DMS153 (cell line): ENCODE measurements at regions not wholly inside any gene's neighbourhood (a gene's known extent, or its start where the extent isn't known, plus 50 kb on each side); places are given as distances from the start of the nearest gene placed in this dataset.
"Not testable (repeated sequence)": the region's sequence is repeated elsewhere in the genome, so short reads cannot be mapped to it uniquely, and the experiment has no call there.

Experiments used
- DNase-seq: peaks from one replicate; lab custom pipeline; 2025; lab: John Stamatoyannopoulos, UW

DNA sequence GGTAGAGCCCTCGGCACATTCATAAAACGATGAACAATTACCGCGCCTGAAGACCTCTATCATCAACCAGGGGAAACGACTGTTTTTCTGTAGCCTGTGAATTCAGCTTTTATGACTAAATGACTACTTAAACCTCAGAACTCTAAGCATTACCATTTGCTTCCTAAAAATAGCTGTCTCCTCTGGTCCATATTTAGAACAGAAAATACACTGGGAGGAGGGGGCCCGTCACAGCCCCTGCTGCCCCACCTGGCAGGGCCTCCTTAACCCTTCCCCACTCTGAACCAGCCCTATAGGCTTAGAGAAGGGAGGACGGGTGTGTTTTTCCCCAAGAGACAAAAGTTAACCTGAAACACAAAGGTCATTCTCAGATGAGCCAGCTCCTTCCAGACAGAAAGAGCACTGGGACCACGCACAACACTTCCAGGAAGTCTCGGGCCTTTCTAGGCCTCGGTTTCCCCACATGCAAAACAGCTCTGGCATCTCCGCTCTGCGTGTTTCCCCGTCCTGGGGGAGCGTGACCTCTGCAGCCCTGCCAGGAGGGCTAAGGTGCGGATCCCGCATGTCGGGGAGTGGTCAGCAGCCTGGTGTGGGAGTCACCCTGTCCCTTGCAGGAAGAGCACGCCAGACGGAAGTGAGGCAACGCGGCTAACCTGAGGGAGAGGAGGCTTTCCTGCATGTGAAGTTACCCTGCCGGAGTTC lies 193.9 kb downstream of the DLL1 start:
- no peak for DNase-seq

DNA sequence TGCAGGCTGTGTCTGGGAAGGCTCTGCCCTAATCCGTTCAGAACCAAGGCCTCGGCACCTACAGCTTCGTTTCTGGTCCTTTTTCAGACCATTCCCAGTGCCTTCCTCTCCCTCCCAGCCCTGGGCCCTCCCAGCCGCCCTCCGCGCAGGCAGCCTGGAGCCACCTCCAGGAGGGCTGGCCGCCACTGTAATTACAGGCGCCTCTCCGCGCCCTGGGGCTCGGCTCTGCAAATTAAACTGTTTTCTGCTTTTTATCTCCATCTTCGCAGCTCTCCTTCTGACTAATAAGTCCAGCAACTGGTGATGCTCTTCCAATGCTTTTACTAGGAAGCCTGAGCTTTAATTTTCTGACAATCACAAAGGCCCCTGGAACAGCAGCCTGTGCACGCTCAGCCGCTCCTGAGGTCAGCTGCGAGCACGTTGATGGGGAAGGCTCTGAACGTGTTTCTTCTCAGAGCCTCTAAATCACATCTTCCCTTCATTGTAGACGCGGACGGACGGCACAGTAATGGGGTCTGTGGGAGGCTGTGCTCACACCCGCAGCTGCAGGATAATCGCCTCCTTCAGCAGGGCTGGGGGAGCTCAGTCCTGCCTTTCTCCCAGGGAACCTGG lies 194.6 kb downstream of the DLL1 start:
- no peak for DNase-seq

DNA sequence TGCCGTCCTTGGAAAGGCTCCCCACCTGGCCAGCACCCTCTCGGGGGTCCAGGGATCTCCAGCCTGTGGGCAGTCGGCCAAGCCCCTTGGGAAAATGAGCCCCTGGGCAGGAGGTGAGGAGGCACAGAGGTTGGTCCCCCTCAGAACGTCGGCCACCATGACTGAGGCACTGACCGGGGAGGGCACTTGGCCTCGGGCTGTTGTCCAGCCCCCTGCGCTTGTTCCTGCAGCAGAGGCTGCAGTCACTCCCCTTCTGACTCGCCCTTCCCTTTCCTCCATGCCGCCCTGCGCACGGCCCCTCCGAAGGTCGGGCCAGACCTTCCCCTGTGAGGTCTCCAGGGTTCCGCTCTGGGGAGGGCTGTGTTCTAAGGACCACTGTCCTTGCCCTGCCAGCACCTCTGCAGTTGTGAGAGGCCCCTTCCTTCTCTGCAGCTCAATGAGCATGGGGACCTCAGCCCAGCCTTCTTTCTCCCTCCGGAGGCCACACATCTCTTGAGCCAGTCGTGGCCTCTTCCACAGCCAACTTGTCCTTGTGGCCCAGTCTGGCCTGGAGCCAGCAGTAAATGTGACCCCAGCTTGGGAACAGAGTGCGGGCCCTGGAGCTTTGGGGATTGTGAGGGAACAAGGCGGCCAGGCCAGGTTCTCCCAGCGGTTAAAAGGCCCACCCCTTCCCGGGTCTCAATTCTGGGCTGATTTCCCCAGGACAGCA lies 195.5 kb downstream of the DLL1 start:
- no peak for DNase-seq

DNA sequence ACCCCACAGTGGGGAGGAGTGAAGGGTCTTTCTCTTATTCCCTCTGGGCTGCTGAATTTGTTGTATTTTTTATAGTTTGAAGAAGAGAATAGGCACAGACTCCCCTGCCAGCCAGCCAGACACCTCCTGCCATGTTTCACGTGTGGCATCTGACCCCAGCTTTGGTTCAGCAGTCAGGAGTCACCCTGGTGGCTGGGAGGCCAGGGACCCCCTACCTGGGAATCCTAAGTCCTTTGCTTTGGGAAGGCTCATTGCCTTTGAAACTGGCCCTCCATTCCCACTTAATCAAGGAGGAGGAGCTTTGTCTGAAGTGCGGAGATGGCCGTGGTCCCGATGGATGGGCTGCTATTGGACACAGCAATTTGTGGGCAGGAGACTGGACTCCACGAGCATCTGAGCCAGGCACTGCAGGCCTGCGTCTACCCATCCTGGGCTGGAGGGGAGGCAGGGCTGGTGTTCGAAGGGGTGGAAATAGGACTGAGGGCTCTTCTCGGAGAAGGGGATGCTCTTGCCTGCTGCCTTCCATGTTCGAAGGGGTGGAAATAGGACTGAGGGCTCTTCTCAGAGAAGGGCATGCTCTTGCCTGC lies 196.1 kb downstream of the DLL1 start:
- DNase-seq = no peak

DNA sequence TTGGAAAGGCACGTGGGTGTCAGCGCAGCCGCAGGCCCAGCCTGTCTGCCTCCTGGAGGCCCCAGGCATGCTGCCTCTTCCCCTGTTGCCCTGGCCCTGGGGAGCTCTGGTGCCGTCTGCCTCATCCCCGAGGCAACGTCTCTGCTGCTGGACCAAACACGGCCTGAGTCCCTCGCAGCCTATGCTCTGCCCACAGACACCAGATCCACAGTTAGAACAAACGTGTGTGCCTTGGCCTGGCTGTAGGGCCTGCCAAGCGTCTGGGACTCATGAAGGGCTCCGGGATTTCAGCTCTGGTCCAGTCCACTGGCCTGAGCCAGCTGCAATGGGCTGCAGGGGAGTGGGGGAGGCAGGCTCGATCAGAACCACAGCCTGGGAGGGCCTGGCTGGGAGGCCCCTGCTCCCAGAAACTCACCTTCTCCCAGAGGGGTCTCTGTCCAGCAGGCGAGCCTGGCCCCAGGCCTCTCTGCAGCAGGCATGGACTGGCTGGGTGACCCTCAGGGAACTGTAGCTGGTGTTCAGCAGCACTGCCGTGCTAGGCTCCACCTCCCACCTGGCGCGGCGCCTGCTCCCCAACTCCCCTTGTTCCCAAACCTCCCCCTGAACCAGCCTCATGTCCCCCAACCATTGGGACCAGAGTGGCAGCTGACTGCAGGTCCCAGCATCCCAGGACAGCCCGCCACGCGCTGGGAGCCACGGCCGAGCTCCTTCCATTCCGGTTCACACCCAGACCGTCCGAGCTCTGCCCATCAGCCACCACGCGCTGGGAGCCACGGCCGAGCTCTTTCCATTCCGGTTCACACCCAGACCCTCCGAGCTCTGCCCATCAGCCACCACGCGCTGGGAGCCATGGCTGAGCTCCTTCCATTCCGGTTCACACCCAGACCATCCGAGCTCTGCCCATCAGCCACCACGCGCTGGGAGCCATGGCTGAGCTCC lies 197.0 kb downstream of the DLL1 start:
- DNase-seq = no peak

DNA sequence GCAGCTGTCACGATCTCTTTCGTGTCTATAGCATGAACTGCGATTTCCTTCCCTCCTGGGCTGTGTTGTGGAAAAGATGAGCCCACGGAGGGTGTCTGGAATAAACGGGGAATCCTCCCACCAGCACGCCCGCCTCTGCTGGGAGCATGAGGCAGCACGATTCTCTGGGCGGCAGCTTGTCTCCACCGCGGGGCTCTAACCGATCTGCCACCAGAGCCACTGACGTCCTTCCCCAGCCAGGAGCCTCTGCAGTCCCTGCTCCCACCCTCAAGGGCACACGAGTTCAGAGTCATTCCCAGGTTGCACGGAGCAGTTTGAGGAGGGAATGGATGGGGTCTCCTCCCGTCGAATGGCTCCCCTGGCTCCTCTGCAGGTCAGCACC lies 197.6 kb downstream of the DLL1 start:
- DNase-seq = no peak

DNA sequence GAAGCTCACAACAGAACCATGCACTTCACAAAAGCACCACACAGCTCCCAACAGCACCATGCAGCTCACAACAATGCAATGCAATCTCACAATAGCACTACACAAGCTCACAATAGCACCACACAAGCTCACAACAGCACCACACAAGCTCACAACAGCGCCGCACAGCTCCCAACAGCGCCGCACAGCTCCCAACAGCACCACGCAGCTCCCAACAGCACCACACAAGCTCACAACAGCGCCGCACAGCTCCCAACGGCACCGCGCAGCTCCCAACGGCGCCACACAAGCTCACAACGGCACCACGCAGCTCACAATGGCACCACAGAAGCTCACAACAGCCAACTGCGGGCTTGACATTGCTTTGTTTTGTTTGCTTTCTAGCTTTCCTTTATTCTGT lies 198.1 kb downstream of the DLL1 start:
- no peak for DNase-seq

DNA sequence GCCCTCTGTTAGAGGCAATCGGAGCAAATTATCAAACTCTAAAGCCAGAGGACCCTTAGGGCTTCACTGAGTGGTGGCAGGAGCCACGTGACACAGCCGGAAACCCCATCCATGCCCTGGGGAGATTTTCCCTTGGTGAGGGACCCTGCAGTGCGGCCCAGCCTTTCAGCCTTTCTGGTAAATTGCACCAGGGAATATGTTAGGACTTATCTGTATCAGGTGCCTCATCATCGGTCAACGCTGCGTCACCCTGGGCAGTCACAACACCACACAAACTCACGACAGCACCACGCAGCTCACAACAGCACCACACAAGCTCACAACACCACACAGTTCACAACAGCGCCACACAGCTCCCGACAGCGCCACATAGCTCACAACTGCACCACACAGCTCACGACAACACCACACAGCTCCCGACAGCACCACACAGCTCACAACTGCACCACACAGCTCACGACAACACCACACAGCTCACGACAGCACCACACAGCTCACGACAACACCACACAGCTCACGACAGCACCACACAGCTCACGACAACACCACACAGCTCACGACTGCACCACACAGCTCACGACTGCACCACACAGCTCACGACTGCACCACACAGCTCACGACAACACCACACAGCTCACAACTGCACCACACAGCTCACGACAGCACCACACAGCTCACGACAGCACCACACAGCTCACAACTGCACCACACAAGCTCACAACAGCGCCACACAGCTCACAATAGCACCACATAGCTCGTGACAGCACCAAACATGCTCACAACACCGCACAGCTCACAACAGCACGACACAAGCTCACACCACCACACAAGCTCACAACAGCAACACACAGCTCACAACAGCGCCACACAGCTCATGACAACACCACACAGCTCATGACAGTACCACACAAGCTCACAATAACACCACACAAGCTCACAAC lies 199.0 kb downstream of the DLL1 start:
- no peak for DNase-seq

DNA sequence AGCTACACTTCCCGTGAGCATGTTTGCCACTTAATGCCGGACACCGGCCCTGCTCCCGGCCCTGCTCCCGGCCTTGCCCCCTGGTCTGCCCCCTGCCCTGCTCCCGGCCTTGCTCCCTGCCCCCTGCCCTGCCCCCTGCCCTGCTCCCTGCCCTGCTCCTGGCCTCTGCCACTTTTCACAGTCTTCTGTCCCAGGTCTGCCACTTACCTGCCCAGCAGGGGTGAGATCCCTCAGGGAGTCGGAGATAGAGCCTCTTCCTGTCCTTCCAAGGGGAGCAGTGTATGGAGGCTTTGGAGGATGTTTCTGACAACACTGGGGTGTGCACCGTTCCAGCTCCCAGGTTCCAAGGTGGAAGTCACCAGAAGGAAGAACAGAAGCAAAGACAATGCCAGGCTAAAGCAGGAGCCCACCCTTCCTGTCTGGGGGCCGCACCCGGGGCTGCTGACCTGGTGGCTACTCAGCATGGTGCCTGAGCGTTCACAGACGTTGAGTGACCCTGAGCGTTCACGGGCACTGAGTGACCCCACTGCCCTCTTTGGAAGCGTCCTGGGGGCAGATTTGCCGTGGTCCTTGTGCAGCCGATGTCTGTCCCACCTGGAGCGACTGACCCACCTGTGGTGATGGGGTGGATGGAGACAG lies 199.8 kb downstream of the DLL1 start:
- no peak for DNase-seq

DNA sequence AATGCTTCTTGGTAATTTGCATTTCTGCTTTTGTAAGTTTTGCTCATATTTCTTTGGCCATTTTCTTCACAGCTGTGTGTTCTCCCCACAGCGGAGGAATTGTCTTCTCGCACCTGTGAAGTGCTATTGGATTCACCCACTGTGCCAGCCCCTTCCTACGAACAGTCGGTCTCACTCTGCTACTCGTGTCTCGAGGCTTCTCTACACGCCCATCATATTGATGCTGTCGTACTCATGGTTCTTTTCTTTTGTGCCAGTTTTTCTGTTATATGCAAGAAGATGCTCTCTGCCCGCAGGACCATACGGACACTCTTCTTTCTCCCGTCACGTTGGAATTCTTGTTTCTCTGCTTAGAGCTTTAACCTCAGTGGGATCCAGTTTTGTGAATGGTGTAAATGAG lies 200.3 kb downstream of the DLL1 start:
- no peak for DNase-seq

DNA sequence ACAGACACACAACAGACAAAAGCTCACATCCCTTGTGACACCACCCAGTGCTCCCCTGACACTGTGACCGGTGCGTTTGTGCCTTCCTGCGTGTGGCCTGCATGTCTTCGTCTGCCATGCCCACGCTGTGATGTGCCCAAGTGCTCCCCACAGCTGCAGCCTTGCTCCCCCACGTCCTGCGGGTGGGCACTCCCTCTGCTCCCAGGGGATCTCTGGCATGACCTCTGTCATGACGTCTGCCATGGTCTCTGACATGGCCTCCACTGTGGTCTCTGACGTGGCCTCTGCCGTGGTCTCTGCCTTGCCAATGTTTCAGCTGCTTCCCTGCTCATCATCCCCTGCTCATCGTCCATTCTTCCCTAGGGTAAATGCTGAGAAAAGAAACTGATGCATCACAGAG lies 200.9 kb downstream of the DLL1 start:
- no peak for DNase-seq

DNA sequence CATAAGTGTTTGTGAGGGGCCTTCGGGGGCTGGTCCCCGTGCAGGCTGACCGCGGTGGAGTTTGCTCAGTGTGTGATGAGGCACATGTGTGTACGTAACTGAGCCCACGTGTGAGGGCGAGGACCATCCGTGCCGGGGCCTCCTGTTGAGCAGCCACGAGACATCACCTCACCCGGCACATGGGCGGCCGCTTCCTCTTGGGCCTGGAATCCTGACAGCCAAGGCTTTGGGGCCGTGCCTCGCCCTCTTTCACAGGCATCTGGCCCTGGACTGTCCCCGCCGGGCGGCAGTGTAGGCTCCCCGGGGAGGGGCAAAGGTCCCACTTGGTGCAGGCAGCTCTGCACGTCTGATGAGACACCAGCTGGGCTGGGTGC lies 202.3 kb downstream of the DLL1 start:
- no peak for DNase-seq

DNA sequence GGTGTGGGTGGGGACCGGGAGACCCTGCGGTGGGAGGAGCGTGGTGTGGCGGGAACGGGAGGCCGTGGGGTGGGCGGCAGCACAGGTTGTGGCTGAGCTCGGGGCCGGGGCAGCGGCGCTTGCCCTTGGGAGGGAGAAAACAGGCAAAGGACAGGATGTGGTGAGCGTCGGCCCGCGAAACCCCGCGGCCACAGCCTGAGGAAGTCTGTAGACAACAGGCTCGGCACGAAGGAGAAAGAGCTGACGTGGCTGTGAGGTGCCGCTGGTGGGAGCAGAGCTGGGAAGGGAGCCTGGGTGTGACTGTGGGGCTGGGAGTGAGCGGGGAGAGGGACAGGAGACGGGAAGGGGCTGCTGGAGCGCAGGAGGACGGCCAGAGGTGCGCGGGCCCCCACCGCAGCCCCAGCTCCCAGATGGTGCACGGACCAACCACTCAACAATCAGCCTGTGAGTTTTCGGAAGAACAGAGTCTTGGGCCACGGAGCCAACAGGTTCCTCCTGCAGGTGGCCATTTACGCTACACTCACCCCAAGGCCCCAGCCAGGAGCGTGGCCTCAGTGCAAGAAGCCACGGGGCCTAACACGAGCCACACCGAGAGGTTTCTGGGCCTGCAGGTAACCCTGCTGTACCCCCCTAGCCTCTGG lies 202.8 kb downstream of the DLL1 start:
- no peak for DNase-seq

DNA sequence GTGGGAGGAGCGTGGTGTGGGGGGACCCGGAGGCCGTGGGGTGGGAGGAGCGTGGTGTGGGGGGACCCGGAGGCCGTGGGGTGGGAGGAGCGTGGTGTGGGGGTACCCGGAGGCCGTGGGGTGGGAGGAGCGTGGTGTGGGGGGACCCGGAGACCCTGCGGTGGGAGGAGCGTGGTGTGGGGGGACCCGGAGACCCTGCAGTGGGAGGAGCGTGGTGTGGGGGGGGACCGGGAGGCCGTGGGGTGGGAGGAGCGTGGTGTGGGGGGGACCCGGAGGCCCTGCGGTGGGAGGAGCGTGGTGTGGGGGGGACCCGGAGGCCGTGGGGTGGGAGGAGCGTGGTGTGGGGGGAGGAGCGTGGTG lies 203.5 kb downstream of the DLL1 start:
- DNase-seq = not testable (repeated sequence)

DNA sequence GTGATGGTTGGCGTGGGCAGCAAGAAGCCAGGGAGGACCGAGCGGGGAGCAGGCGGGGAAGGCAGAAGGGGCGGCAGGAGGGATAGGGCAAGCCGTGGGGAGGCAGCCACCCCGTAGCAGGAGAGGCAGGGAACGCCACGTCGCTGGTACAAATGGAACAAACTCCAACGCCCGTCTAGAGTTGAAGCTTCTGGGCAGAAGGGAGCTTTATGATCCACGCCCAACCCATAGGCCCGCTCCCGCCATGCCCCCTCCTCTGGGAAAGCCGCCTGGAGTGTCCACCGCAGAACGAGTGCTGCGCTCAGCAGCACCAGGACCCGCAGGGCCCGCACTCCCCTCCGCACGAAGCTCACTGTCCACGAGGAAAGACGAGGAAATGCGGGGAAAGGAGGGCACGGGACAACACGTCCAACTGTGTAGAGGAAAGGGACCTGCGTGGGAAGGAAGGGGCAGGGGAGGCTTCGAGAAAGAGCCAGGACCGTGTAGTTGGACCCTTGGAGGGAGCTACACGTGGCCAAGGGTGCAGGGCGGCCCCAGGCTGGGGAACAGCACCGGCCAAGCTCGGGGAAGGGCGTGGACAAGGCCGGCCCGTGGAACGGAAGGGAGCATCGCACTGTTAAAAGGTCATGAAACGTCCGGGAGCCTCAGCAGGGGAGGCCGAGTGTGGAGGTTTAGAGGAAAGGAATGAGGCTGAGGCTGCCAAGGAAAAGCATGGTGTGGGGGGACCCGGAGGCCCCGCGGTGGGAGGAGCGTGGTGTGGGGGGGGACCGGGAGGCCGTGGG lies 204.0 kb downstream of the DLL1 start:
- no peak for DNase-seq

DNA sequence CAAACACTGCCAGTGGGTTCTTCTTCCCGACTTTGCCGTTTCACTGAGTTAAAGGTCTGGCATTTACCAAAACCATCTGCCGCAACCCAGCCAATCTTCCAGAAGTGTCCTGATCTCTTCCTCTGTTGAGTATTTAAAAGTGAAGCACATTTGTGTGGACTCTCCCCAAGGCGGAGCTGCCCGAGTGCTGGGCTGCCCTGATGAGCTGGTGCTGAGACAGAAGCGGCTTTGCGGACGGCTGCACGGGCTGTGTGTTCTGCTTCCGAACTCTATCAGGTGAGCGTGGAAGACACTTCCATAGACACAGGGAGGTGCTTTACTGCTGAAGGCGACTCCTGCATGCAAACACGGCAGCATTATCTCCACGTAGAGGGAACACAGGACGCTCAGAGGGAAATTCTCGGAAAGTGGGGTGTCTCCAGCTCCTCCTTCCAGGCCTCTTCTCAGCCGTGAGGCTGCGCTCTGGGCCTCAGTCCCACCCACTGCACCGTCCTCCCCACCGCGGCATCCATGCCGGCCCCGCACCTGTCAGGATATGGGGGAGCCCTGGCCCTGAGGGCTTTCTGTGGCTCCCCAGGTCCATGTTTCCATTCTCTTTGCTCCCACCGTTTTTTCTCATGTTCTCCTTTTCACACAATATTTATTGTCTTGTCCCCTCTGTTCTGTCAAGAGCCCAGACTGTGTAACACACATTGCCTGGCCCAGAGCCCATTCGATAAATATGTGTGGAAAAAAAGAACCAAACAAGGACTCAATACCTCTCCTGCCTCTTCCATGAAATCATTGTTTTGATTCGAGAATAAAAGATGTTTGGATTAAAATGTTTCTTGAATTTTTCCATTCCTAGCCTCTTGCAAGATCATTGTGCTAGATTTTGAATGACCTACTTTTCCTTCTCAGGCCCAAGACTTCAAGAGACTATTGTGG lies 205.1 kb downstream of the DLL1 start:
- no peak for DNase-seq

DNA sequence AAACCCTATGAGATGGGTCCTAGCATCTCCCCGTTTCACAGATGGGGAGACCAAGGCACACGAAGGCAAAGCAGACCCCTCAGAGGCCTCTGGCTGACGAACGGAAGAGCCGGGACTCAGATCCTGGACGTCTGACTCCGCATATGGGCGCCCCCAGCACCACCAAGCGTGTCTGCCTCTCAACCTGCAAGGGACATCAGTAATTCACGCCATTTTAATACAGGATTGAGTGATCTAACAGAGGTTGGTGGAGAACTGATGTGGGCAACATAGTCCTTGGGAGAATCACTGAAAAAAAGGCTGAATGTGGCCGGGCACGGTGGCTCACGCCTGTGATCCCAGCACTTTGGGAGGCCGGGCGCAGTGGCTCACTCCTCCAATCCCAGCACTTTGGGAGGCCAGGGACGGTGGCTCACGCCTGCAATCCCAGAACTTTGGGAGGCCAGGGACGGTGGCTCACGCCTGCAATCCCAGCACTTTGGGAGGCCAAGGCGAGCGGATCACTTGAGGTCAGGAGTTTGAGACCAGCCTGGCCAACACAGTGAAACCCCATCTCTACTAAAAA lies 206.6 kb downstream of the DLL1 start:
- no peak for DNase-seq
